NK-92 treated with Interleukin-12 subunit alpha and Interleukin-12 subunit beta, amount 100 ng/mL, for 24 hours (cell line): ENCODE measurements at regions not wholly inside any gene's neighbourhood (a gene's known extent, or its start where the extent isn't known, plus 50 kb on each side); places are given as distances from the start of the nearest gene placed in this dataset.
A peak's percentile ranks its signal among the peaks of the same experiment; 100 is the strongest.

Source experiments
- DNase-seq: peaks from one replicate; lab custom pipeline; 2025; lab: John Stamatoyannopoulos, UW

DNA sequence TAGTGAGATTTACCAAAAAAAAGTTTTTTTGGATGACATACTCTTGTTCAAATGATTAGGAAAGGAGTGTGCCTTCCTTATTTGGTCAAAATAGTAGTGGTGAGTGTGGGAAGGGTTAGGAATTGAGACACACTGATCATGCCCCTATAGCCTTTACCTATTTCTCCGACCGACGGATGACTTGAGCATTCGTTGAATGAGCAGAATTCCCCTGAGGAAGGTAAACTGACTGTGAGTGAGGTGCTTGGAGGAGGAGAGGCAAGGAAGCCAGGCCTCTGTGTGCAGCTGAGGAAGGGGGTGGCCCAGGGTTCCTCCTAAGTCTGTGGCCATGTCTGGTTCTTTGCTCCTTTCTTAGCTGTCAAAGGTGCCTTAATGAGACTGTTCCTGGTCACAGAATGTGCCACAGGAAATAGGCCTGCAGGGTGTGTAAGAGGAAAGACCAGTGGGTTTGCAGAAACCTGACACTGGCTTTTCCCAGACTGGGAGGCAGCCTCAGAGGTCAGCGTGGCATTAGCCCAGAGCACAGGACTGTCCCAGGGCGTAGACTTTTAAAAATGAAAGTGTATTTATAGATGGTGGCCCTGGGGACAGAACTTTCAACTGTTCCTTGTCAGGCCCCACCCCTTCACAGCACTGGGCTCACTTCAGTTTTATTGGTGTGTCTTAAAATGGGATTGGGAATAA, 307.7 kb upstream of the C2CD4B start:
- no peak for DNase-seq

DNA sequence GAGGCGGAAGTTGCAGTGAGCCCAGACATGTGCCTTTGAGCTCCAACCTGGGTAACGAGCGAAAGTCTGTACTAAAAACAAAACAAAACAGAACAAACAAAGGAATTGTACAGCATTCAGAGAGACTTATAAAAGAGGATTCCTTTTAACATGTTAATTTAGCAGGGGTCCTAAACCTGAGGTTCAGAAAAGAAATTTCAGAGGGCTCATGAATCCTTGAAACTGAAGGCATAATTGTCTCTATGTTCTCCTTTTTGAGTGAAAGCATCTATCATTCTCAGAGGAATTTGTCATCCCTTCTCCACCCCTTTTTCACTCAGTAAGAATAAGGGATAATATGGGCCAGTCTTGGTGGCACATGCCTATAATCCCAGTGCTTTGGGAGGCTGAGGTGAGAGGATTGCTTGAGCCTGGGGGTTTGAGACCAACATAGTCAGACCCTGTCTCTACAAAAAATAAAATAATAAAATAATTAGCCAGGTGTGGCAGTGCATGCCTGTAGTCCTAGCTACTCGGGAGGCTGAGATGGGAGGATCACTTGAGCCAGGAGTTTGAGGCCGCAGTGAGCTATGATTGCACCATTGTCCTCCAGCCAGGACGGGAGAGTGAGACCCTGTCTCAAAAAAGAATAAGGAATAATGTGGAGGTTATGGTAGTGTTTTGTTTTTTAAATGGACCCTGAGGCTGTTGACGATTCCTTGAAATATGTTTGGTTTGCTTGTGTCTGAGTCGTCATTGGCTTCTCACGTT, 309.1 kb upstream of the C2CD4B start:
- DNase-seq: no peak

DNA sequence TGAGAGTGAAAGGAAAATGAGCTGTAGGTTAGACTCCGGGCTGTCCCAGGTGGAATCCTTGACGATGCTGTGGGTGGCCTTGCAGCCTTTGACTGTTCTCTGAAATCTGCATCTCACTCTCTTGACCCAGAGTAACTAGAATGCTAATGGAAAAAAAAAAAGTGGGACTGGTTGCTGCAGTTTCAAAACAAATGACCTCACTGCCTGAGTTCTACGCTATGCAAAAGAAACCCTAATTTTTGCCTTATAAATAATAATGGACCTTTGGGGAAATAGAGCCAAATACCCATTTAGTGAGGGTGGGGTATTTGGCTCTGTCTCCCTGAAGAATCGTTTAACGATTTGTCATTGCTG, 309.7 kb upstream of the C2CD4B start:
- DNase-seq: no peak

DNA sequence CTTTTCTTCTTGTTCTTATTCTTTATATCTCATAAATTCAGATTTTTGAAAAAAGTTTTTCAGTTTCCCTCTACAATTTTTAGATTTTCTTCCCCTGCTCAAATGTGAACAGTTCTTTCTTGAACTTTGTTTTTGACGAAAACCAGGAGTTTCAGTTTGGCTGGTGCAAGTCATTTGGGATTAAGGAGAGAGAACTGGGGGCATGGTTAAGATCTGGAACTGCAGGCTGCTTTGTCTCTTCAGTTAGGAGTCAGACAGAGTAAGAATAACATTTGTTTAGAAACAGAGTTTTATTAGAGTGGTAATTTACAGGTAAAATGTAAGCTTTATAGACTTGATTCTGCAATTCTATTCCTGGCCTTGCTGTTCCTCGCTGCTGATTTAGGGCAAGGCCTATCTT, 310.5 kb upstream of the C2CD4B start:
- no peak for DNase-seq

DNA sequence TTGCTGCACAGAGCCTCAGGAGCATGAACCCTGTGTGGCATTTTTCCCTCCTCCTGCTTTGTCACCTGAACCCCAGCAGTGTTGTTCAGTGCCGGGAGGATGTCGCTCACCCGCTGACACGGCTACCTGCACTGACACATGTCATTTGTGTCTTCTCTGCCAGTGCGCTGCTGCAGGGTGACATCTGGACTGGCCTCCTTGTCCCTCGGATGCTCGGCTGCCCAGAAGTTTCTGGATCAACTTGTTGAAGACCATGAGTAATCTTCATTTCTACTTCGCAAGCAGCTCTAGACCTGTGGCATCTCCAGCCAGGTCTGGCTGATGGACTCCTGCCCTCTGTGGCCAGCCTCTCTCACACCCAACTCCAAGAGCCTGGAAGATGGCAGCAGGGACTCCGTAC, 311.1 kb upstream of the C2CD4B start:
- DNase-seq: no peak

DNA sequence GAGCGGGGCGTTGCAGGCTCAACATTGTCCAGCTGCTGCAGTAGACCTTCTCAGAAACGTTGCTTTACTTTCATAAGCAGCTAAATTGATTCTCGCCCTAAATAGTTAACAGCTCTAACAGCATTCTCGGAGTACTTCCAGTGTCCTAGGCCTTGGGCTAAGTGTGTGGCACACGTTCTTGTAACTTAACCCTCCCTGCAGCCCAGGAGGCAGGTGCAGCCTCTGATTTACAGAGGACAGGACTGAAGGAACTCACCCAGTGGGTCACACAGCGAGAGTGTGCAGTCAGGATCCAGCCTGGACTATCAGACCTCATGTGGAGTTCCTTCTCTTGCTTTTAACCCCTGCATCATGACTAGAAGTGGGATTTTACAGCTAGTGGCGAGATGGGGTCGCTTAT, 312.8 kb upstream of the C2CD4B start:
- DNase-seq: no peak

DNA sequence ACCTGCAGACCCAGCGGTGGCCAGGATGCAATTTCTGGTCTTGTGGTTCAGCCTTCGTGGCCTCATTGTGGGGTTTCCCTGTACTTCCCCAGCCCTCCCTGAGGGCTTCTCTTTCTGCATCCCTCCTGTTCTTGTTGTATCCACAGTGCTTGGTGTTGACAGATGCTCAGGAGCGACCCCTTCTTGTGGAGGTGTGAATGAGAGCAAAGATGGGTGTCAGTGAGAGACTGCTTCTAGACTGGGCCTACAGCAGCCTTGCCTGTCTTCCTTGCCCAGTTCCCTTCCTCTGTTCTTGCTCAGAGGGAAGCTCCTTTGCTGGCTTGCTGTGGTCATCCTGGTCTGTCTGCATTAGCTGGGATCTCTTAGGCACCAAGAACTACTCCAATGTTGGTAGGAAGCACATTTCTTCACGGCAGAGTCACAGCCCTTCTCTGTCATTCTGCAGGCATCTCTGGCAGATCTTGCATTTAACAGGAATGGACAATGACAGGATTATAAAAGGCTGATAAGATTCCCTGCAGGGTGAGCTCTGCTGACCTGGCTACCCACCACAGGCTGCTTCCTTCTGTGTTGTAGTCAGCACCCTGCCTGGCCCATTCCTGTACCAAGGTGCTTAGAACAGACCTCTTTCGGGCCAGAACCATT, 317.8 kb upstream of the C2CD4B start:
- DNase-seq: peak; percentile 45

DNA sequence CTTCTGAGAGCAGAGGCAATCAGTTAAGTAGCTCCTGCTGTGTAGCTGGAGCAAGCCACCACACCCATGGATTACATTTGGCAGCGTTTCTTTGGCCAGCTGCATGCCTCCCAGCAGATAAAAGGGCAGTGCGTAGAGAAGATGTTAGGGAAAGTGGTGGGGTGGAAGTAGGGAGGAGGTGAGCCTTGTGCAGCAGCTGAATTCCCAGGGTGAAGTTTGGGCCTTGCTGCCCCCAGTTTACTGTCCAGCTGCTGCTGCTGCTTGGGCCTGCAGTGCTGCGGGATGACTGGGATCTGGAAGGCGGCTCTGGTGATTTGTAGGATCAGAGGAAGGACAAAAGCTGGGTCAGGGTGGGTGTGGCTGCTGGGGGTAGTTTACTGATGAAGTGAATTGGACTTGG, 318.7 kb upstream of the C2CD4B start:
- no peak for DNase-seq

DNA sequence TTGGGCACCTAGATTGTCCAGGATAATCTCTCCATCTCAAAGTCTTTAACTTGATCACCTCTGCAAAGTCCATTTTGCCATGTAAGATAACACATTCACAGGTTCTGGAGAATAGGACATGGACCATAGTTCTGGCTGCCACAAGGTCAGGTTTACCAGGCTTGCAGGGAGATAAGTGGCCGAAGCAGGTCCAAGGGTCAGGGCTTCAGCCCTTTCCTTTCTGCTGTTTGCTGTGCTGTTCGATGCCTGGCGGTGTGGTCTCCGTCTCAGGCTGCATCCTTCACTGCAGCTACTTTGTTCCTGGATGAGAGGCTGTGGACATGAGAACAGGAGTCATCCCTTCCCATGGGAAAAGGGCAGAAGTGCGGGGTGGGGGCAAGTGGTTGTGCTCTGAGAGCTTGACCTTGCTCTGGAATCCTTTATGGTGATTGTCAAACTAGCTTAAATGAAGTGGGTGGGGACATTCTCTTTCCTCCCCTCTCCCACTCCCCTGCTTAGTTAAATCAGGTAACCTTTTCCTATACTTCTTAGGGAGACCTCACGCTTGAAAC, 320.2 kb upstream of the C2CD4B start:
- no peak for DNase-seq

DNA sequence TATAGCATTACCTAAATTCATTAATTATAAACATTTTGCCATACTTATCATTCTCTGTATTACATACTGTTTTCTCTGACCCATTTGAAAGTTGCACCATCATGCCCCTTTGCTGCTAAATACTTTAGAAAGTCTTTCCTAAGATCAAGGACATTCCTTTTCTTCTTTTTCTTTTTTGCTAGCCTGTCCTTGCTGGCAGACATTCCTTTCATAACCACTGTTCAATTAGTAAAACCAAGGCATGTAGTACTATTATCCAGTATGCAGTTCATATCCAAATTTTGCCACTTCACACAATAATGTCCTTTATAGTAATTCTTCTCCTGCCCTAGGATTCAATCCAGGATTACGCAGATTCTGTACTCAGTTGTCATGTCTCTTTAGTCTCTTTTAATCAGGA, 321.0 kb upstream of the C2CD4B start:
- no peak for DNase-seq

DNA sequence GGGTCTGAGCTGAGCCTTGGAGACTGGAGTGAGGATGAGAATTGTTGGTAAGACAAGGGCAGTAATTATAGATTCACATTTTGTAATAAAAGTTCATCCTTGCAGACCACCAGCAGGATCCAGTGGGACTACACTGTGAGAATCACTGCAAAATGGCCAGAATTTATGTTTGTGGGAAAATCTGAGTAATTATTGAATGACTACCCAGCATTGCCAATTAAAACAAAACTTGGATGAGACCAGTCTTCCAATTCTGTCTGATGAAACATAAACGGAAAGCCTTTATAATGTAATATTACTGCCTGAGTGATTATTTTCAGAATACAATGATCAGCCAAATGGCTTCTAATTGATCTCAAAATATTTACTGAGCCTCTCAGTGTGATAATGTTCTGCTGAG, 323.3 kb upstream of the C2CD4B start:
- DNase-seq: no peak

DNA sequence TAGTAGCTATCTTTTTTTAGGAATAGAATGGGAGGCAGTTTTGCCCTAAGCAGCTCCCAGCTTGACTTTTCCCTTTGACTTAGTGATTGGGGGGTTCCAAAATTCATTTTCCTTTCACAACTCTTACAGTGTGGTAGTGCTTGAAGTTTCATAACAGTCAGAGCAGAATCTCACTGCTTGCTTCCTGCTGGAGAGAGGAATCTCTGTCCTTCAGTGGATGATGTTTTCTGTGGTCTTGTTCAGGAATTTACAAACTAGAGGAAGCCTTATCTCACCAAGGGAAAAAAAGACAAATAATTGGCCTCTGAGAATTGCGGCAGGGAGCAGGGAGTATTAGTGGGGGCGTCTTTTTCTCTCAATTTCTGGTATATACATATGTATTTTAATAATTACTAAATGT, 326.6 kb upstream of the C2CD4B start:
- DNase-seq: no peak

DNA sequence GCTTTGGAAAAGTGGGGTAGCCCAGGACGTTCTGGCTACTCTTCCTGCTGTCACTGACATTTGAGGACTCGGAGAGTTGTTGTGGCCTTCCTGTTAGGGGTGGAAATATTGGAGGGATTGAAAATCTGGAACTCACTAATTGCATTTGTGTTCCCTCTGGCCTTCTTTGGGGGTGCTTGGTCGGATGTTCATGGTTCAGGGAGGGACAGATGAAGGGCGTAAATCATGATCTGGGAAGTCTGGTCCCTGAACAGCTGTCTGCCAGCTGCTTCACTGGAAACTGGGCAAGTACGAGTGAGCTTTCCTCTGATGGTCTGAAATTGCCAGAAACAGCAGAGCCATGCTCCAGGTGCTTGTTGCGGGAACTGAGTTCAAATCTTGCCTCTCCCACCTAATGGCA, 327.8 kb upstream of the C2CD4B start:
- no peak for DNase-seq

DNA sequence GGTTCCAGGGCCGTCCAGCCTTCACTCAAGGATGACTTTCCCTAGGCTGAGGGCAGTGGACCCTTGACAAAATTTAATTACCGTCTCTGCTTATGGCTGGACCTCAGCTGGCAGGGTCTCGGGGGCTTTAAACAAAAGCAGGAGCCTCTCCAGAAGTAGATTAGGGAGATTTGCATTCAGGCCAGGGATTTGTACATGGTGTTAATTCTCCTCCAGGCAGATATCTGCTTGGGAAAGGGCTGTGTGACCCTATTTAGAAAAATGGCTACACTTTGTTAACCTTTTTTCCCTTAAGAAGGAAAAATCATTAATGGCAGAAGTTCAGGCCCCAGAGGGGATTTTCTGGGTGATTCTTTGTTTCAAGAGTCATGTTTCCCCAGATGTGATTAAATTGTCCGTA, 329.1 kb upstream of the C2CD4B start:
- DNase-seq: no peak

DNA sequence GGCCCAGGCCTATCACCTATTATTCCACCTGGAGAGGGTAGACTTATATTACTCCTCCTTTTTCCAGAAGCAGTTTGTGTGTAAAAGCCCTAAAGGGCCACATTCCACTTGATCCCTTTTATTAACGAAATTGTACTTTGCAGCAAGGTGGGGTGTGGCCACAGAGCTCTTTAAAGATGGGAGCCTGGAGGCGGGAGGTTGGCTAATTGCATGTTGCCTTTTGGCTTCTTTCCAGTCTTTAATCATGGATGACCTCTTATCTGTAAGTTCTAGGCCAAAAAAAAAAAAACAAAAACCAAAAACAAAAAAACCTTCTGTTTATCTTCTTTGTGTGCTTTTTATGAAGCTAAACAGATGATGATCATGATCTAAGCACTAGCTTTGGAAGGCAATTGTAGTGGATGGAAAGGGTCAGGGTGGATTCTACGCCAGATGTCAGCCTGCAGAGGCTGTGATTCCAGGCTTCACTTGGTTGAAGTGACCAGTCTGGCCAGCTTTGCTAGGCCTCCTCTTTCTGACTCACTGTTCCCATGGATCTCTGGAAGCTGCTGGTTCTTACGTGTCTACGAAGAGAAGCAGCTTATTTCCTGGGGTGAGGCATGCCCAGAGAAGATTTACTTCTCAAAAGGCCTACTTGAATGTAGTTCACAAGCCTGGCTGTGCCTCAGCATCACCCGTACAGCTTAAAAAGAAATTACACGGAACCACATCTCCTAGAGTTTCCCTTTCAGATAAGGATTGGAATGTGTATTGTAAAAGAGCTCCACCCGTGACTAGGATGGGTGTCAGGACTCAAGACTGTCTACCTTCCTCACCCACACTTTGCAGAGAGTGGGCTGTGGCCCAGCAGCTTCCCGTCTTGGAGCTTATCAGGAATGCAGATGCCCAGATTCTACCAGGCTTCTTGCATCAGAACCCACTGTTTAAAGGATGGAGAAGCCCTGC, 330.9 kb upstream of the C2CD4B start:
- no peak for DNase-seq

DNA sequence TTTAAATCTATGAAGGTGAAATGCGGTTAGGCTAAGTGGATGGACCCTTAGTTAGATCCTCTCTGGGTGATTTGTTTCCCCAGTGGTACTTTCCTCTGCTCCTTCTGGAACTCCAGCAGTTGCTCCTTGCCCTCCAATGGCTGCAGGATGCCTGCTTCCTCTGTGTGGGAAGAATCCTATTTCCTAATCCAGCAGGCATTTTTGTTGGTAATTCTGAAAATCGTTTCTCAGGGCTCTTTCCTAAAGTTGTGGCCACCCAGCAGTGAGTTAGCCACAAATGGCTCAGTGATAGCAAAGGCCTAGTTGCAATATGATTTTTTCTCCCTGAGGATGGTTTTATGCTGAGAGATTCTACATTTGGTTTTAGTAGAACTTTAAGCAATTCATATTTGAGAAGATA, 332.3 kb upstream of the C2CD4B start:
- no peak for DNase-seq

DNA sequence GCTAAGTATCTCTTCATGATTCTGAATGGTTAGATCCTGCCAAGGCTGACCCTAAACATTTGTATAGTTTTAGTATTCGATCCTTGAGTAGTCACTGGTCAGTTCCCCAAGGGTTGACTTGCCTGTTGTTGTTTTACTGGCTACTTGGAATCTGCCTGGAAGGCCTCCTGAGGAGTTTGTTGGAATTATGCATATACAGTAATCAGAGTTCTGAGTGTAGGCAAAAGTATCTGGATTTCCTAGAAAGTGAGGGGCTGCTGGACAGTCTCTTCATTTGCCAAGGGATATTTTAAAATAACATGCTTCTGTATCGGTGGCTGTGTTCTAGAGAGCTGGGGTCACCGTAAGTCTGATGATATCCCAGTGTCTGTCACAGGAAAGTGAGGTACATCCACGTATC, 333.2 kb upstream of the C2CD4B start:
- DNase-seq: no peak

DNA sequence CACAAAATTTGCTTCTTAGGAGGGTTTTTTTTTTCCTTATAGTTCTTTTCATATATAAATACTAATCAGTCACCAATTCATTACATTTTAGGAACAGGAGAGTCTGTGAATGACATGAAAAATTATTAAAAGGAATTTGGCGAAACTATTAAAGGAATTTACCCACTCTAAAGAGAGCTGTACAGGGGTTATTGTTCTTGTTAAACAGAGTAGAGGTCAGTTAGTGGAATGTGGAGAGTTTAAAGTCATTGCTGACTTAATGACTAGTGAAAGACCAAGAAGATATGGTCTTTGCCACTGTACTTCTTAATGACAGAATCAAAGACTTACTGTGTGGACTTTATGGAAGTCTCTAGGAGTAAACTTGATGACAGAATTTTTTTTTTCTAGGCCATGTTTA, 333.6 kb upstream of the C2CD4B start:
- DNase-seq: no peak

DNA sequence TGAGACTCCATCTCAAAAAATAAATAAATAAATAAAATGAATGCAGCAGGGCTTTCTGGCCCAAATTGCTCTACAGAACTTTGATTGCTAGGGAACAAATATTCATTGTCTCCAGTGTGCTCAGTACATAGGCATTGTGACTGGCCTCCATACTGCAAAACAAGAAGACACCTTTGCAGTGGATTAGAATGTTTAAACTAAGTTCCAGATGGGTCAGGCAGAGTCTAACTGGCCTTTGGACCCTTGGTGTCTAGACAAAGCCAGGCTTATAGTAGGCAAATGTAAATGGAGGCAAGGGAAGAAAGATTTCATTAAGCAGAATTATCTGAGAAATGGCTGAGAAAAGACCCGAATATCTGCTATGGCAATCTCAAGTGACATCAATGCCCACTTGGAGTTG, 335.2 kb upstream of the C2CD4B start:
- DNase-seq: no peak

DNA sequence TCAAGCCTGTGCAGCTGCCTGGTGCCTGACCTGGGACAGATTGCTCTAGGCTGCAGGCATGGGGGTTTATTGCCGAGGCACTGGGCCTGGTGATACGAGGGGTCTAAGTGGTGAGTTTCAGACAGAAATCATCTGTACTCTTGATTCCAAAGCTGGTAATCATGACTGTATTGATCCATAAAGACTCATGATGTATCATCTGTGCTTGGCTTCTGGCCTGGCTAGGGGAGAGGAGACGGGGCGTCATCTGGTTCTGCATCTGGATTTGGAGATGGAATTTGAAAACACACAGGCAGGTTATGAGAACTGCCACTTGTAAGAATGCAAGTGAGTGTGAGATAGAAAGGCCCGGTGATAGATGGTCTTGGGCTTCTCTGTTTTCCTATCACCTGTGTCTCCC, 337.4 kb upstream of the C2CD4B start:
- no peak for DNase-seq

DNA sequence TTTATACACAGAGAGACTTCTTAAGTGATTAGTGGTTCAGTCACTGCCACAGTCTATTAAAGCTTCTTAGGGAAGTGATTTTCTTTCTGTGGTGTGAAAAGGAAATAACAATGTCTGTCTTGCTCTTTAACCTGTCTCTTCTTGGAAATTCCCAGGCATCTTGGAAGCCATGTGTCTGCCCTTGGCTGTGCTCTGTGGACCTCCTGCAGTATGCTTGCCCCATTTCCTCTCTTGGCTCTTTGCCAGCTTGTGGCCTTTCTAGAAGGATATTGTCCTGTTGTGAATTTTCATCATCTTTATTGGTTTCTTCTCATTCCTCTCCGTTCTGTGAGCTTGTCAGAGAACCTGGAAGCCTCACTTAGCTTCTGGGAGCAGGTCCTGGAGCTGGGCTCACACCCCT, 338.4 kb upstream of the C2CD4B start:
- DNase-seq: no peak

DNA sequence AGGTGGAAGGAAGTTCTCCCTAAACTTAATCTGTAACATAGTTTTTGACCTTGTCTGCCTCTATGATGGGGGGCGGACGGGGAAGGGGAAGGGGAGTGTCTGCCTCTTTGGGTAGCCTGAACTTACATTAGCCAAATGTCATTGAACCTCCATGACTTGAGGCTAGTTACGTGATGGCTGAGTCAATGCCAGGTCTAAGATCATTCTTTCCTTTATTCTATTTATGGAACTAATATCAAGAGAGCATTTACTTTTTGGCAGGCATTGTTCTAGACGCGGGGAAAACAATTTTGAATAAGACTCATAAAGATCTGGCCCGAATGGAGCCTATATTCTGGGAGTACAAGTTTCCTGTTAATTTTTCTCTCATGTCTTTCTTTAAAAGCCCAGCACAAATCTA, 340.7 kb upstream of the C2CD4B start:
- no peak for DNase-seq
